GM12892 (cell line): ENCODE measurements at regions not wholly inside any gene's neighbourhood (a gene's known extent, or its start where the extent isn't known, plus 50 kb on each side); places are given as distances from the start of the nearest gene placed in this dataset.

ENCODE experiments used
- DNase-seq: peaks from one replicate; pipeline ENCODE4 v3.0.0; 2011; ENCODE audit not compliant: insufficient read length
- FAIRE-seq: peaks from 2 replicates; lab custom pipeline; 2011; peaks lifted over from hg19 to GRCh38; lab: Jason Lieb, UNC
- POLR2A ChIP-seq: IDR thresholded peaks from 2 replicates; pipeline ENCODE4 v1.6.1; 2011; ENCODE audit warnings: low read depth, low read length, control low read depth
- POLR2AphosphoS5 ChIP-seq: IDR thresholded peaks from 2 replicates; pipeline ENCODE4 v1.6.1; 2011; ENCODE audit warnings: low read depth, low read length, control low read depth
- TAF1 ChIP-seq: IDR thresholded peaks from 2 replicates; pipeline ENCODE4 v1.6.1; 2011; ENCODE audit warnings: low read depth, mild to moderate bottlenecking, control low read depth, low read length, borderline replicate concordance

DNA sequence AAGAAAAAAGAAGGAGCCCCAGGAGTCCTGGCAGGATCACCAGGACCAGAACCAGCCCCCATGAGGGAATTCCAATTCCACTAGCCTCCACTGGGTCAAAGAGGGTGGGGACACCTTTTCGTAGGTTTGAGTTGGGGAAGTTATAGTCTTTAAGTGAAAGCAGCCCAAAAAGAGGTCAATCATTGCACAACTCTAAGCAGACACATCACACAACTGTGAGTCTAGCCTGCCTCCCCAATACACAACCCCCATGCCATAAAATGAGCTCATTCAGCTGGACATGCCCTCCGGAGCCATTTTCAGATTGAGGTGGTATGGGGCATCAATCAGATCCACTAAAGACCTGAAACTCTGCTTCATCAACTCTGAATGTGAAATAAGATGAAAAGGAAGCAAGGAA, 179.9 kb downstream of the NPHP4 start:
- TF ChIP-seq POLR2AphosphoS5, result no peak
- no peak for TF ChIP-seq POLR2A
- no peak for TF ChIP-seq TAF1
- FAIRE-seq (no peak), DNase-seq (no peak)

DNA sequence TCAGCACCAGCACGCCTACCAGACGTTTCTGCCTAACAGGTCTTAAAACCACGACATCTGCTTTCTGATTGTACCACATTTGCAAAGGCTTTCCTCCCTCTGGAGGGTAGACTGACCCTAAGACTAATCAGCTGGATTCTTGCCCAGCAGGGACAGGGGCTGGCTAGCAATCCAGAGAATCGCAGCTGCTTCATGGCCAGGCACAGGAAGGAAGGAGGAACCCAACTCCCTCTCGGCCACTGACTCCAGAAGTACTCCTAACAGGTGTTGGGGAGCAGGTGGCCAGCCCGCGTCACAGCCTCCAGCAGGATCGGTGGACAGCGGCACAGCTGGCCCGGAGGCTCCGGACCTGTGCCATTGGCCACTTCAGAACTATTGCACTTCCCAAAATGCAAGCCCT, 180.8 kb downstream of the NPHP4 start:
- DNase-seq (no peak), FAIRE-seq (no peak)
- TF ChIP-seq POLR2AphosphoS5 (no peak), POLR2A (no peak), TAF1 (no peak)

DNA sequence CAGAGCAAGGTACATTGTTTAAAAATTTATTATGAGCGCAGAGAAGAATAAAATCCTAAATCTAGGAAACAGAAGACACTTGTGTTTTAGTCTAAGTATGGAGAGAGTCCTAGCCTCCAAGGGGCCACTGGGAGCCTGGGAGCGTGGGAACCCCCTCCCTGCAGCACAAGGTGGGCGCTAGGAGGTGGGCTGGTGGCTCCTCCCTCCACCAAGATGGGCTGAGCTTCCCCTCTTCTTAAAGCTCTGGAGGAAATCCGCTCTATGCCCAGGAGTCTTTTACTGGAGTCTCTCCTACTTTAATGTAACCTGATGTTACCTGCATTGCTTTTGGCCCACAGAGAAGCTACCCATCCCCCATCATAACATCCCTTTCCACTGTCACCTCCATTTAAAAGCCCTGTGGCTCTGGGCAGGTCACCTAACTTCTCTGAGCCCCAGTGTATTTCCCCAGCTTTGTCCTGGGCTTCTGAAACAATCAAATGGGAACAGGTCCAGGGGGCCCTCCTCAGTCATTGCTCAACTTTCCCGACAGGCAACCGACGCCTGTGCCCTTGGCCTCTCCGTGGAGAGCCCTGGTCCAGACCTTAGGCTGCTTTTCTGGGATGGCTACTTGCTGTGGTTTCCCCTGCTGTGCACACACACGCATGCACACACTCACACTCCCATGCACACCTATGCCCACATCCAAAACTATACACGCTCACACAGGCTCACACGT, 181.5 kb downstream of the NPHP4 start:
- FAIRE-seq (no peak), DNase-seq (no peak)
- TF ChIP-seq POLR2AphosphoS5 (no peak), POLR2A (no peak), TAF1 (no peak)

DNA sequence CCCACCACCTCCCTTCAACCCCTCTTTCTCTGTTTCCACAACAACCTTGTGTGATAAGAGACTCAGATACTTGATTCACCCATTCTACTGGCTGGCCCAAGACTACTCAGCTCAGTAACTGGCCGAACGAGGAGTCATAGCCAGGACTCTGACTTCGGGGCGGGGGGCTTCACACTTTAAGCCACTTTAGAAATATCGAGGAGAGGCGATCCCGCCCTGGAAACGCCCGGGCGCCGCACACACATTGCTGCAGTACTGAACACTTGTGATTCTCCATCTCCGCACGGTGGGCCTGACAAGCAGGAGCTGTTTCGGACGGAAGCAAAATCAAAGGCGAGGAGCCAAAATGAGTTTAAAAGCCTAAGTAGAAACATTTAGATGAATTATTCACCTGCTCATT, 182.1 kb downstream of the NPHP4 start:
- TF ChIP-seq TAF1 (no peak), POLR2AphosphoS5 (no peak), POLR2A (no peak)
- FAIRE-seq (no peak), DNase-seq (no peak)

DNA sequence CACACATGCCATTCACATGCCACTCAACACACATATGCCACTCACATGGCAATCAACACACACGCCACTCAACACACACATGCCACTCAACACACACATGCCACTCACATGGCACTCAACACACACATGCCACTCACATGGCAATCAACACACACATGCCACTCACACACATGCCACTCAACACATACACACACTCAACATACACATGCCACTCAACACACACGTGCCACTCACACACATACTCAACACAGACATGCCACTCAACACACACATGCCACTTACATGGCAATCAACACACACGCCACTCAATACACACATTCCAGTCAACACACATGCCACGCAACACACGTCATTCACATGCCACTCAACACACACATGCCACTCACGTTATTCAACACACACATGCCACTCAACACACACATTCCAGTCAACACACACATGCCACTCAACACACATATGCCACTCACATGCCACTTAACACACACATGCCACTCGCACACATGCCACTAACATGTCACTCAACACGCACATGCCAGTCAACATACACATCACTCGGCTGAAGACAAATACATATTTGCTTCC, 182.9 kb downstream of the NPHP4 start:
- FAIRE-seq (no peak), DNase-seq (no peak)
- TF ChIP-seq POLR2AphosphoS5 (no peak), POLR2A (no peak), TAF1 (no peak)

DNA sequence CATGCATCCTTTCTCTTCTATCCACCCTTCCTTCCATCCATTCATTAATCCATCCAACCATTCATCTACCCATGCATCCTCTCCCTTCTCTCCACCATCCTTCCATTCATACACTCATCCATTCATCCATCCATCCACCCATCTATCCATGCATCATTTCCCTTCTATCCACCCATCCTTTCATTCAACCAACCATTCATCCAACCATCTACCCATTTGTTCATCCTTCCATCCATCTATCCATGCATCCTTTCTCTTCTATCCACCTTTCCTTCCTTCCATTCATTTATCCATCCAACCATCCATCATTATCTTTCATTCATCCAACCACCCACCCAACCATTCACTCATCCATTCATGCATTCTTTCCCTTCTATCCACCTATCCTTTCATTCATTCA, 188.4 kb downstream of the NPHP4 start:
- FAIRE-seq, result no peak
- no peak for TF ChIP-seq TAF1

DNA sequence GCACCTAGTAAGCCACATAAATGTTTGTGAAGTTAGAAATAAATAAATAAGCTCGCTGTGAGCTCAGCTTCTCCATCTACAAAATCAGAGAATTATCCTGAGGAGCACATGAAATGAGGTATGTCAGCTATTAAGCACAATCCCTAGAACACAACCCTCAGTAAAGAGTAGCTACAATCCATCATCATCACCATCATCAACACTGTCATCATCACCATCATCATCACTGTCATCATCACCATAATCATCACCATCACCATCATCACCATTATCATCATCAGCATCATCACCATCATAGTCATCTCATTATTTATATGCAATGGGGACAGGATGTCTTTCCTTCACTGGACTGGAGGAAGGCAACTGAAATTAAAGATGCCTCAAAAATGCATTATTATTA, 189.6 kb downstream of the NPHP4 start:
- DNase-seq (no peak), FAIRE-seq (no peak)
- no peak for TF ChIP-seq TAF1

More for the DNA sequence above, 188.4 kb downstream of the NPHP4 start:
- no peak for DNase-seq

DNA sequence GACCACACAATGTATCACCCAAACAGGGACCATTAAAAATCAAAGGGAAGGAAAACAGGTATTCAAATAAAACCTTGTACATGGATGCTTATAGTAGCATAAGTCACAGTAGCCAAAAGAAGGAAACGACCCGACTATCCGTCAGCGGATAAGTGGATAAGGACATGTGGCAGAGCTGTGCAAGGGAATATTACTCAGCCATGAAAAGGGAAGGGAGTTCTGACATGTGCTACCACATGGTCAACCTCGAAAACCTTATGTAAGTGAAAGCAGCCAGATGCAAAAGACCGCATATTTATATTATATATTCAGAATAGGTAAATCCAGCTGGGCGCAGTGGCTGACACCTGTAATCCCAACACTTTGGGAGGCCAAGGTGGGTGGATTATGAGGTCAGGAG, 193.3 kb downstream of the NPHP4 start:
- FAIRE-seq (no peak), DNase-seq (no peak)
- TF ChIP-seq POLR2AphosphoS5, result no peak
- no peak for TF ChIP-seq POLR2A
- TF ChIP-seq TAF1, result no peak

DNA sequence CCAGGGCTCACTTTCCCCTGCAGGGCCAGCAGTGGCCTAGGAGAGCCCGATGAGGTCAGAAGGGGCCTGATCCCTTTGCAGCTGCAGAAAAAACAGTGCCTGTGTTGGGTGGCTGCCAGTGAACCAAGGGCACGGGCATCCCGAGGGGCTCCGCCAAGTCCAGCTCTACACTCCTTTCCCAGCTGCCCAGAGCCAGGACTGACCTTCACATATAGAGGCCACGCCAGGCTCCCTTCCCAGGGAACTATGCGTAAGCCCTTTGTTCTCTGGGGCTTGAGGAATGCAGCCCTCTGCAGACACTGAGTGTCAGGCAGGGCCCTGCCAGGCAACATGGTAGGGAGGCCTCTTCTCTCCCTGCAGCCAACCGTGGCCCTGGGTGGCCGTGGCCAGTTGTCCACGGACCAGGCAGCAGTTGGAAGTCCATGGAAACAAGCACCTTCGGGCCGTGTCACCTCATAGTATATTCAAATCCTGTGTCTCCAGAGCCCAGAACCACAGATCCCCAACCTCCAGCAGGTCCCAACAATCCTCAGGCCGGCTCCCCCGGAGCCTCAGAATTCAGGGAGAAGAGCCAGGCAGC, 194.0 kb downstream of the NPHP4 start:
- FAIRE-seq, result no peak
- TF ChIP-seq TAF1 (no peak), POLR2AphosphoS5 (no peak), POLR2A (no peak)
- no peak for DNase-seq

DNA sequence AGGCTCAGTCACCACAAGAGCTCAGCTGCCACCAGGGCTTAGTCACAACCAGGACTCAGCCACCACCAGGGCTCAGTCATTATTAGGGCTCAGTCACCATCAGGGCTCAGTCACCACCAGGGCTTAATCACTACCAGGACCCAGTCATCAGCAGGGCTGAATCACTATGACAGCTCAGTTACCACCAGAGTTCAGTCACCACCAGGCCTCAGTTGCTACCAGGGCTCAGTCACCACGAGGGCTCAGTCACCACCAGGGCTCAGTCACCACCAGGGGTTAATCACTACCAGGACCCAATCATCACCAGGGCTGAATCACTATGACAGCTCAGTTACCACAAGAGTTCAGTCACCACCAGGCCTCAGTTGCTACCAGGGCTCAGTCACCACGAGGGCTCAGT, 196.2 kb downstream of the NPHP4 start:
- no peak for TF ChIP-seq TAF1
- no peak for TF ChIP-seq POLR2AphosphoS5
- TF ChIP-seq POLR2A, result no peak
- FAIRE-seq, result no peak
- no peak for DNase-seq

DNA sequence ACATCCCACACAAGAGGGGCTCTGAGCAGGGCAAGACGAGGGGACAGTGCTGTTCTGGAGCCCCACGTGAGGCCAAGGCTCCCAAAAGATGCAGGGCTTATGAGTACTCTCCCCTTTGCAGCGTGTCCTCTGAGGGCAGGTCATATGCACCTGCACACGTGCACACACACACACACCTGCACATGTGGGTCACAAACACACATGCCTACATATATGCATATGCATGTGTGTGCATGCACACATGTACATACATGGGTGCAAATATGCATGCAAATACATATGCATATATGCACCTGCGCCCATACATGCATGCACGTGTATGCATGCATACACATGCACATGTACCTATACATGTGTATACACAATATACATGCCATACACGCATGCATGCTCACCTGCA, 197.9 kb downstream of the NPHP4 start:
- TF ChIP-seq POLR2A, result no peak
- TF ChIP-seq TAF1, result no peak
- no peak for TF ChIP-seq POLR2AphosphoS5
- FAIRE-seq (no peak), DNase-seq (no peak)

DNA sequence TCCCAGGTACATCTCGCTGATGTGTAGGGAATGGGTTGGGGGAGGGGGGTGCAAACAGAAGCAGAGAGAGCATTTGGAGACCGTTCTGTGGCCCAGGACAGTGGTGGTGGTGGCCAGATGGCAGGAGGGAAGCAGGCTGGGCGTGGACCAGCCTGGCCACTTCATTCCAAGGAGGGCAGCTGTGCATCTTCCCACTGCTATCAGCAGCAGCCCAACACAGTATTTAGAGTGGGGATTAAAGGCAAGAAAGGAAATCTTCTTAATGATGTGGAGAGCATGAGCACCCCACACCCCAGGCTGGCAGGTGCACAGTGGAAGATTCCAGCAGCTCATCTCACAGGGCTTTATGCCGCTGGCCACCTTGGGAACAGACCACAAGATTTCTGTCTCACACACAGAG, 198.7 kb downstream of the NPHP4 start:
- DNase-seq, result no peak
- FAIRE-seq, result no peak
- TF ChIP-seq POLR2AphosphoS5, result no peak
- TF ChIP-seq POLR2A, result no peak

DNA sequence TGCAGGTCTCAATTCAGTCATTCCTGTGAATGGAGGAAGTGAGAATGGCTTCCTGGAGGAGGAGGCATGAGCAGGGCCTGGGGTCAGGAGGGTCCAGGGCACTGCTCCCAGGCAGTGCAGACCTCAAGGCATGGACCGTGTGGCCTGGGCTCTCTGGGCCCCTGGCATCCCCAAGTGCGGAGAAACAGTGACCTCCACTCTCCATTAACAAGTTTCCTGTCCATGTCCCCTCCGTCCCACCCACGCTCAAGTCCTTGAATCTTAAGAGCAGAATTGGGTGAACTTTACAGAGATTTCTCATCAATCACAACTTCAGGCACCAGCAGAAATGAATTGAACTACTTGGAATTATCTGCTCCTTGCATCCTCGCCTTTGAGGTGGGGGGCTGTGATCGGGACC, 211.1 kb downstream of the NPHP4 start:
- TF ChIP-seq POLR2A (no peak), POLR2AphosphoS5 (no peak), TAF1 (no peak)
- FAIRE-seq (no peak), DNase-seq (no peak)
